ENCODE measurements at regions not wholly inside any gene's neighbourhood (a gene's known extent, or its start where the extent isn't known, plus 50 kb on each side); places are given as distances from the start of the nearest gene placed in this dataset.
A peak's percentile ranks its signal among the peaks of the same experiment; 100 is the strongest.
"Not testable (repeated sequence)": the region's sequence is repeated elsewhere in the genome, so short reads cannot be mapped to it uniquely, and the experiment has no call there.

DNA sequence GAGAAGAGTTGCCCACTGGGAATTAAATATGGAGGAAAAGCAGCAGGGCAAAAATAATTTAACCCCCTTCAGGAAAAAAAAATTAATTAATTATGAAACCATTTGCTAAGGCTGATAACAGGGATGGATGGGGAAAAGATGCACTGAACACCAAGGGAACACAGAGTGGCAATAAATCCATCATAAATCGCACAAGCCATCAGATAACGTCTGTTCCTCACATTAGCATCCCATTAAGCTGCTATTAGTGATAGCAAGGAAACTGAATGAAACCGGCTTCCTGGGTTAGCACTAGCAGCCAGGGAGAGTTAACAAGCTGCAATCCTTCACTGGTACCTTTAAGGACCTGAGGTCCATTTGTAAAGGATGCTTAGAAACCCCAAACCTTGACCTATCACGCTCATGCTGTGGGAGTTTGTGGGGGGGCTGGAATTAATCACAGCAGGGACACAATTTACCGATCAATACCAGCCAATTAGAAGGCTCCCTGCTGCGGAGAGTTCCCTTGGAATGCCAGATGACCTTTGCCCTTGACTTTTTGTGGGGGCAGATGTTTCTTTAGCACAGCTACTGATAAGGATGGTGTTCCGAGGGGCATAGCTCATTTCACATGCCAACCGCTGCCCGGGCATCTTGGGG lies 175.5 kb upstream of the KLF7 start:
- no peak for DNase-seq (ENCODE audit: low read depth)
- TF ChIP-seq, protein P1, sequence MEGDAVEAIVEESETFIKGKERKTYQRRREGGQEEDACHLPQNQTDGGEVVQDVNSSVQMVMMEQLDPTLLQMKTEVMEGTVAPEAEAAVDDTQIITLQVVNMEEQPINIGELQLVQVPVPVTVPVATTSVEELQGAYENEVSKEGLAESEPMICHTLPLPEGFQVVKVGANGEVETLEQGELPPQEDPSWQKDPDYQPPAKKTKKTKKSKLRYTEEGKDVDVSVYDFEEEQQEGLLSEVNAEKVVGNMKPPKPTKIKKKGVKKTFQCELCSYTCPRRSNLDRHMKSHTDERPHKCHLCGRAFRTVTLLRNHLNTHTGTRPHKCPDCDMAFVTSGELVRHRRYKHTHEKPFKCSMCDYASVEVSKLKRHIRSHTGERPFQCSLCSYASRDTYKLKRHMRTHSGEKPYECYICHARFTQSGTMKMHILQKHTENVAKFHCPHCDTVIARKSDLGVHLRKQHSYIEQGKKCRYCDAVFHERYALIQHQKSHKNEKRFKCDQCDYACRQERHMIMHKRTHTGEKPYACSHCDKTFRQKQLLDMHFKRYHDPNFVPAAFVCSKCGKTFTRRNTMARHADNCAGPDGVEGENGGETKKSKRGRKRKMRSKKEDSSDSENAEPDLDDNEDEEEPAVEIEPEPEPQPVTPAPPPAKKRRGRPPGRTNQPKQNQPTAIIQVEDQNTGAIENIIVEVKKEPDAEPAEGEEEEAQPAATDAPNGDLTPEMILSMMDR (IDR thresholded peaks at IDR 0.05; ENCODE audit: control insufficient read depth, extremely low read depth, insufficient read depth): no peak
- no peak overlapping the region for H3K4me3 ChIP-seq (ENCODE audit: low read depth, low read length)

GRCh38 chr2:207341804-207342203 lies 176.1 kb upstream of the KLF7 start:
- TF ChIP-seq, protein P1 (IDR thresholded peaks at IDR 0.05; ENCODE audit: control insufficient read depth, extremely low read depth, insufficient read depth): peak; percentile 39; the same call in 1 of the 2 replicates
- H3K4me3 ChIP-seq (ENCODE audit: low read depth, low read length): no peak overlapping the region
- no peak for DNase-seq (ENCODE audit: low read depth)

GRCh38 chr2:207344596-207345394 lies 179.0 kb upstream of the KLF7 start:
- H3K4me3 ChIP-seq (ENCODE audit: low read depth, low read length); DNase-seq (ENCODE audit: low read depth): not testable (repeated sequence)

DNA sequence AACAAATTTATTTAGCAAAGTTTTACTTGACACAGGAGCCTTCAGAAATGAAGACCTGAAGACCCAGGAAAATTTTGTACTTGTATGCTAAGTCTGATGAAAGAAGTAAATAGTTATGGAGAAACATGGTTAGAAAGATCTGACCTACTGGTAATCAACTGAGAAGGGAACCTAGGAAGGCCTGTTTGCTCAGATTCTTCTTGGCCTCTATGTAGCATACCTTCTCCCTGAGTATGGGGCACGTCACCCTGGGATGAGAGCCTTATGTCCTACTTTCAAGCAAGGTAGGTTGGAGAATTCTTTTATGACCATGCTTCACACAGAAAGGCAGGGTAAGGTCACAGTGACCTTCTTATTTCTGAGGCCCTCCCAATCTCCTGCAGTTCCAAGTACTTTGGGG lies 178.6 kb upstream of the CREB1 start:
- H3K4me3 ChIP-seq (ENCODE audit: low read depth, low read length): no peak overlapping the region
- no peak for DNase-seq (ENCODE audit: low read depth)
- TF ChIP-seq, protein P1 (IDR thresholded peaks at IDR 0.05; ENCODE audit: control insufficient read depth, extremely low read depth, insufficient read depth): no peak

- DNase-seq (ENCODE audit: low read depth): no peak
- no peak overlapping the region for H3K4me3 ChIP-seq (ENCODE audit: low read depth, low read length)
- TF ChIP-seq, protein P1 (IDR thresholded peaks at IDR 0.05; ENCODE audit: control insufficient read depth, extremely low read depth, insufficient read depth): no peak
Observed at GRCh38 chr2:207352978-207353671, 176.6 kb upstream of the CREB1 start.

DNA sequence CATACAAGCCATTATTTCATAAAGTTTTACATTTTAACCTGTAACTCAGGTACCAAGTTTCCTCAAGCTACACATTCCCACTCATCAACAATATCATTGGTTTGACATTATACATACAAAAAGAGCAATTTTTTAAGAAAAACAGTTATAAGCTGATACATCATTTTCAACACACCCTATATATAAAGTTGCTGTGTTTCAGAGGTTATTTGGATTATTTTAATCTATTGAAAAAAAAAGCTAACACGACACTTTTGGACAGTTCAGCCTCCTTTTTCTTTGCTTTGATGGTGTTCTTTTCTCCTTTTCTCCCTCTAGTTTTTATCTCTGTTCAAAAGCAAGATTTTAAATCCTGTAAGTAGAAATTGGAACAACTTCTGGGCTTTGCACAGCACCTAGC lies 175.9 kb upstream of the CREB1 start:
- no peak overlapping the region for H3K4me3 ChIP-seq (ENCODE audit: low read depth, low read length)
- no peak for DNase-seq (ENCODE audit: low read depth)
- TF ChIP-seq, protein P1 (IDR thresholded peaks at IDR 0.05; ENCODE audit: control insufficient read depth, extremely low read depth, insufficient read depth): no peak

GRCh38 chr2:207354462-207354861 lies 175.3 kb upstream of the CREB1 start:
- no peak for DNase-seq (ENCODE audit: low read depth)
- H3K4me3 ChIP-seq (ENCODE audit: low read depth, low read length): no peak overlapping the region
- TF ChIP-seq, protein P1 (IDR thresholded peaks at IDR 0.05; ENCODE audit: control insufficient read depth, extremely low read depth, insufficient read depth): no peak
